Activated naive CD8-positive, alpha-beta T cell treated with anti-CD3 and anti-CD28 coated beads for 36 hours (primary cell): ENCODE measurements at regions not wholly inside any gene's neighbourhood (a gene's known extent, or its start where the extent isn't known, plus 50 kb on each side); places are given as distances from the start of the nearest gene placed in this dataset.

Source experiments
- DNase-seq: peaks from one replicate; pipeline ENCODE4 v3.0.0; 2021
- H3K27ac Mint-ChIP-seq: one replicate; pipeline ENCODE4 v1.8.0; 2022; ENCODE audit warnings: mild to moderate bottlenecking, moderate library complexity, mixed read lengths
- H3K27me3 Mint-ChIP-seq: one replicate; pipeline ENCODE4 v1.8.0; 2022; ENCODE audit warnings: mild to moderate bottlenecking, mixed read lengths
- H3K36me3 Mint-ChIP-seq: one replicate; pipeline ENCODE4 v1.8.0; 2021; ENCODE audit warnings: mild to moderate bottlenecking, mixed read lengths
- H3K4me1 Mint-ChIP-seq: one replicate; pipeline ENCODE4 v1.8.0; 2021; ENCODE audit warnings: mixed read lengths
- H3K4me3 Mint-ChIP-seq: one replicate; pipeline ENCODE4 v1.8.0; 2022; ENCODE audit warnings: mild to moderate bottlenecking, moderate library complexity, mixed read lengths
- H3K9me3 Mint-ChIP-seq: one replicate; pipeline ENCODE4 v1.8.0; 2022; ENCODE audit warnings: mixed read lengths

- Mint-ChIP-seq H3K27me3 (no peaks in the 10 kb centered on the region), H3K4me1 (peaks cover 2% of the 10 kb centered on the region), H3K4me3 (no peak overlapping the region), H3K36me3 (no peaks in the 10 kb centered on the region), H3K27ac (no peak overlapping the region), H3K9me3 (no peaks in the 10 kb centered on the region)
- no peak for DNase-seq
These were observed 138.9 kb upstream of the PARP11 start for GRCh38 chr12:4012073-4012472.

- H3K36me3 Mint-ChIP-seq: no peaks in the 10 kb centered on the region
These were observed 138.4 kb upstream of the PARP11 start for GRCh38 chr12:4011597-4011996.

GRCh38 chr12:4009979-4010704 is 136.9 kb upstream of the PARP11 start:
- Mint-ChIP-seq H3K4me3 (no peak overlapping the region), H3K27me3 (no peaks in the 10 kb centered on the region), H3K4me1 (peaks cover 2% of the 10 kb centered on the region), H3K36me3 (no peaks in the 10 kb centered on the region), H3K9me3 (no peaks in the 10 kb centered on the region), H3K27ac (no peak overlapping the region)
- no peak for DNase-seq

More at GRCh38 chr12:4011597-4011996, 138.4 kb upstream of the PARP11 start:
- Mint-ChIP-seq H3K27ac (no peak overlapping the region), H3K4me3 (no peak overlapping the region), H3K9me3 (no peaks in the 10 kb centered on the region), H3K27me3 (no peaks in the 10 kb centered on the region), H3K4me1 (peaks cover 2% of the 10 kb centered on the region)
- no peak for DNase-seq

GRCh38 chr12:4006743-4007142 is 133.5 kb upstream of the PARP11 start:
- H3K4me3 Mint-ChIP-seq: no peak overlapping the region
- no peaks in the 10 kb centered on the region for H3K4me1 Mint-ChIP-seq
- no peak for DNase-seq
- no peaks in the 10 kb centered on the region for H3K9me3 Mint-ChIP-seq
- no peaks in the 10 kb centered on the region for H3K36me3 Mint-ChIP-seq
- H3K27me3 Mint-ChIP-seq: no peaks in the 10 kb centered on the region
- no peak overlapping the region for H3K27ac Mint-ChIP-seq

- H3K4me1 Mint-ChIP-seq: no peaks in the 10 kb centered on the region
- peaks cover 2% of the 10 kb centered on the region for H3K9me3 Mint-ChIP-seq
- H3K27me3 Mint-ChIP-seq: no peaks in the 10 kb centered on the region
- no peak for DNase-seq
- H3K36me3 Mint-ChIP-seq: no peaks in the 10 kb centered on the region
- no peak overlapping the region for H3K4me3 Mint-ChIP-seq
- H3K27ac Mint-ChIP-seq: no peak overlapping the region
These were observed 132.7 kb upstream of the PARP11 start for GRCh38 chr12:4005851-4006430.

GRCh38 chr12:4003576-4003975 is 130.4 kb upstream of the PARP11 start:
- no peak overlapping the region for H3K4me3 Mint-ChIP-seq
- peaks cover 9% of the 10 kb centered on the region for H3K4me1 Mint-ChIP-seq
- no peak overlapping the region for H3K27ac Mint-ChIP-seq
- peaks cover 5% of the 10 kb centered on the region for H3K9me3 Mint-ChIP-seq
- H3K27me3 Mint-ChIP-seq: no peaks in the 10 kb centered on the region
- H3K36me3 Mint-ChIP-seq: no peaks in the 10 kb centered on the region
- no peak for DNase-seq

- Mint-ChIP-seq H3K27me3 (no peaks in the 10 kb centered on the region), H3K9me3 (peaks cover 5% of the 10 kb centered on the region), H3K36me3 (no peaks in the 10 kb centered on the region), H3K4me1 (peaks cover 18% of the 10 kb centered on the region), H3K4me3 (no peak overlapping the region), H3K27ac (no peak overlapping the region)
- no peak for DNase-seq
These were observed 129.4 kb upstream of the PARP11 start for GRCh38 chr12:4002601-4003000.

GRCh38 chr12:4001841-4002240 is 128.6 kb upstream of the PARP11 start:
- H3K4me3 Mint-ChIP-seq: no peak overlapping the region
- peaks cover 5% of the 10 kb centered on the region for H3K9me3 Mint-ChIP-seq
- no peak overlapping the region for H3K27ac Mint-ChIP-seq
- H3K4me1 Mint-ChIP-seq: peaks cover 20% of the 10 kb centered on the region
- H3K27me3 Mint-ChIP-seq: no peaks in the 10 kb centered on the region
- no peaks in the 10 kb centered on the region for H3K36me3 Mint-ChIP-seq
- DNase-seq: no peak

- peaks cover 20% of the 10 kb centered on the region for H3K4me1 Mint-ChIP-seq
These were observed 127.8 kb upstream of the PARP11 start for GRCh38 chr12:4001031-4001430.

GRCh38 chr12:3999904-4000303 is 126.7 kb upstream of the PARP11 start:
- Mint-ChIP-seq H3K36me3 (no peaks in the 10 kb centered on the region), H3K4me3 (no peak overlapping the region), H3K27me3 (no peaks in the 10 kb centered on the region), H3K9me3 (peaks cover 5% of the 10 kb centered on the region), H3K27ac (peak overlapping the region; percentile 14), H3K4me1 (peaks cover 22% of the 10 kb centered on the region)
- DNase-seq: no peak

More at GRCh38 chr12:4001031-4001430, 127.8 kb upstream of the PARP11 start:
- Mint-ChIP-seq H3K27me3 (no peaks in the 10 kb centered on the region), H3K4me3 (no peak overlapping the region), H3K36me3 (no peaks in the 10 kb centered on the region), H3K9me3 (peaks cover 5% of the 10 kb centered on the region), H3K27ac (no peak overlapping the region)
- no peak for DNase-seq

GRCh38 chr12:3998968-3999792 is 126.0 kb upstream of the PARP11 start:
- H3K27me3 Mint-ChIP-seq: no peaks in the 10 kb centered on the region

GRCh38 chr12:3998397-3998796 is 125.2 kb upstream of the PARP11 start:
- Mint-ChIP-seq H3K9me3 (peaks cover 5% of the 10 kb centered on the region), H3K4me1 (peaks cover 22% of the 10 kb centered on the region), H3K27me3 (no peaks in the 10 kb centered on the region), H3K4me3 (no peak overlapping the region), H3K36me3 (no peaks in the 10 kb centered on the region), H3K27ac (no peak overlapping the region)
- no peak for DNase-seq

More at GRCh38 chr12:3998968-3999792, 126.0 kb upstream of the PARP11 start:
- DNase-seq: no peak
- Mint-ChIP-seq H3K27ac (no peak overlapping the region), H3K36me3 (no peaks in the 10 kb centered on the region), H3K4me1 (peaks cover 22% of the 10 kb centered on the region), H3K4me3 (no peak overlapping the region), H3K9me3 (peaks cover 5% of the 10 kb centered on the region)

GRCh38 chr12:3996322-3996721 is 123.1 kb upstream of the PARP11 start:
- no peaks in the 10 kb centered on the region for H3K36me3 Mint-ChIP-seq
- no peaks in the 10 kb centered on the region for H3K27me3 Mint-ChIP-seq
- H3K9me3 Mint-ChIP-seq: peaks cover 5% of the 10 kb centered on the region
- H3K27ac Mint-ChIP-seq: no peak overlapping the region
- no peak for DNase-seq
- peaks cover 22% of the 10 kb centered on the region for H3K4me1 Mint-ChIP-seq
- no peak overlapping the region for H3K4me3 Mint-ChIP-seq

- no peak for DNase-seq
- Mint-ChIP-seq H3K36me3 (no peaks in the 10 kb centered on the region), H3K4me3 (no peak overlapping the region), H3K27me3 (no peaks in the 10 kb centered on the region), H3K4me1 (peaks cover 21% of the 10 kb centered on the region), H3K9me3 (no peaks in the 10 kb centered on the region), H3K27ac (no peak overlapping the region)
These were observed 122.1 kb upstream of the PARP11 start for GRCh38 chr12:3995306-3995705.

- H3K4me3 Mint-ChIP-seq: no peak overlapping the region
- H3K27me3 Mint-ChIP-seq: no peaks in the 10 kb centered on the region
- DNase-seq: no peak
- no peaks in the 10 kb centered on the region for H3K36me3 Mint-ChIP-seq
- peaks cover 22% of the 10 kb centered on the region for H3K4me1 Mint-ChIP-seq
- no peaks in the 10 kb centered on the region for H3K9me3 Mint-ChIP-seq
- H3K27ac Mint-ChIP-seq: no peak overlapping the region
These were observed 121.3 kb upstream of the PARP11 start for GRCh38 chr12:3994500-3994899.
